ENCODE measurements at regions not wholly inside any gene's neighbourhood (a gene's known extent, or its start where the extent isn't known, plus 50 kb on each side); places are given as distances from the start of the nearest gene placed in this dataset.

DNA sequence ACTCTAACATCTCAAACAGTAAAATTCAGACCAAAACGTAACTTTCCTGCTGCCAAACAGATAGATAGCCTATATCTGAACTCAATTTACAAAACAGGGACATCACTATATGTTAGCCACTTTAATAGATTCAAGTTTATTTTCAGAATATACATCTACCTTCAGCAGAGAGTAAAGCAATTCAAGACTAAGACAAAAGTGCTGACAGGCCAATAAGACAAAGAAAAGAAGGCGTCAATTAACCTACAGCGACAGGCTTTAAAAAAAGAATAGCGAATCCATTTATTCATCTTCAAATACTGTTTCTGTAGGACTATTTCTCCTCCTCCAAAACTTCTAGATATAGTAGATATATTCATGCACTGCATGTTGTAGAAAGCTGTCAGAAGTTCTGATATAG is 333.0 kb downstream of the GRB14 start:
- DNase-seq: no peak

DNA sequence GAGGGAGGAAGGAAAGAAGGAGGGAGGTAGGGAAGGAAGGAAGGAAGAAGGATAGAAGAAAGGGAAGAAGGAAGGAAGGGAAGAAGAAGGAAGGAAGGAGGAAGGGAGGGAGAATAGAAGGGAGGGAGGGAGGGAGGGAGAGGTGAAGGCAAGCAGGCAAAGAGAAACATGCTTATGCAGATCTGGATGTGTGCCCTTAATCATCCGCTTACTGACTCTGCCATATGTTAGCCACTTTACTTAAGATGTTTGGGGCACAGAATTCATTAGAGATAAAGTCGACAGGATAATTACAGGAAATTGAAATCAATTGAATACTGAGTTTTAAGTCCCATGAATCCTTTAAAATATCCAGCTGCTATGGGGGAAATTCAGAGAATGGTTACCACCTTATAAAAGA is 334.2 kb downstream of the GRB14 start:
- no peak for DNase-seq

DNA sequence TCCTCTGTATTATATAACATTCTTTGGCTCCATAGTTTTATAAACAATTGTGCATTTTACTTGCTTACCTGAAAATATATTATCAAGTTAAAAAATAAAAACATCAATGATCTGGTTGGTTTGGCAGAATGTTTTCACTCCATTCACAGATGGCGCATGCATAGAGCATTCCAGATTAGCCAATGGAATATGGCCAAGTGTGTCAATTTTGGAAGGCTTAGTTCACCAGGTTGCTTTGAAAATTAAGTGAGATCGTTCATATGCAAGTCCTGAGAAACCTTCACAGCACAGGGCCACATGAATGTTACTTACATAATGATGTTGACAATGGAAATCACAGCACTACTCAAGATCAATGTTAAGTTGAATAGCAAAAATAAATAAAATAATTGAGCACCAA is 335.7 kb downstream of the GRB14 start:
- DNase-seq: no peak

DNA sequence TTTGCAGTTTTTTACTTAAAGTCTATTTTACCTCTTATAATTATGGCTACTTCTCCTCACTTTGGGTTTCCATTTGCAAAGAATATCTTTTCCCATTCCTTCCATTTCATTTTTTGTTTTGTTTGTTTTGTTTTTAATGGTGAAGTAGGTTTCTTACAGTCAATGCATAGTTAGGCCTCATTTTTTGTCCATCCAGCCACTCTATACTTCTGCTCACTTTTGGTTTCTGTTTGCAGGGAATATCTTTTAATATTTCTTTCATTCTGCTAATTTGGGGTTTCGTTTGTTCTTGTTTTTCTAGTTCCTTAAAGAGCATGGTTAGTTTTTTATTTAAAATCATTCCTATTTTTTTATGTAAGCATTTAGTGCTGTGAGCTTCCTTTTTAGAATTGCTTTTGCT is 339.4 kb downstream of the GRB14 start:
- no peak for DNase-seq

DNA sequence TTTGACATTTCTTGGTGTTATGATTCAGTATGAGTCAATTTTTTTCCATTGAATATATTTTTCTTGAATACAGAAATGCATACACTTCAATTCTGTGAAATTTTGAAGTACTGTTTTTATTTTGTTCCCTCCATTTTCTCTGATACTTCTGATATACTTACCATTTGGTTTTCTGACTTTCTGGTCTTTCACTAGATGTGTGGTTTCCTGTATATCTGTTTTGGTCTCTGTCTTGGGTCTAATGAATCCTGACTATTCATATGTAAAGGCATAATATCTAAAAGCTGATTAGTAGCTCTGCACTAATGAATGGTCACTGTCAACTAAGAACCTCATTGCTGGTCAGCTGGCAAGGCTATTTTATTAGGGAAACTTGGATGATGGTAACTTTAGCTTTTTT is 345.6 kb downstream of the GRB14 start:
- DNase-seq: no peak

DNA sequence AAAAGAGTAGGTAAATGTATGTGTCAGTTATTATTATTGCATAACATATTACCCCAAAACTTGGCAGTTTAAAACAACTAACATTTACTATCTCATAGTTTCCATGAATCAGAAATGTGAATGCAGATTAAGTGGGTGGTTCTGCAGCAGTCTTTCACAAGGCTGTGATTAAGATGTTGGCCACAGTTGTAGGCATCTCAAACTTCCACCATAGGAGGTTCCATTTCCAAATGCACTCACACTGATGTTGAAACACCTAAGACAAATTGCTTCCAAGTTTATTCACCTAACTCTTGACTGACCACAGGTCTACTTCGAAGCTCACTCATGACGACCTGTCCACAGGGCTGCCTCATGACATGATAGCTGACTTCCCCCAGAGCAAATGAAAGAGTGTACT is 360.8 kb downstream of the GRB14 start:
- DNase-seq: no peak

DNA sequence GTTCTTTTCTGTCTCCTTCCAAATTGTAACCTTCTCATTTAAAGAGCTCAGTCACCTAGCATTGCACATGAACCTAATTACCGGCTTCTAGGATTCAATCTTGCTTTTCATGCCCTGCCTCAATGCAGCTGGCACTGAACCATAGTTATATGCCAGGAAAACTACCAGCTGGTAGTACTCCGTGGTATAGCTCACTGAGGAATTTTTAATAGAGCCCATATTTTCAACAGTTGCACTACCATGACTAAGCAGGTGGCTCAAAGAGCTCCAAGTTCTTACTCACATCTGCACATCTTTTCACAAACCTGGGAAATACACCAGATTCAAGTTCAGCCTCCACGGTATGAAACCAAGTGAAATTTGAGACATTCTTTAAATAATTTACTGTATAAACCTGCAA is 363.5 kb downstream of the GRB14 start:
- no peak for DNase-seq

DNA sequence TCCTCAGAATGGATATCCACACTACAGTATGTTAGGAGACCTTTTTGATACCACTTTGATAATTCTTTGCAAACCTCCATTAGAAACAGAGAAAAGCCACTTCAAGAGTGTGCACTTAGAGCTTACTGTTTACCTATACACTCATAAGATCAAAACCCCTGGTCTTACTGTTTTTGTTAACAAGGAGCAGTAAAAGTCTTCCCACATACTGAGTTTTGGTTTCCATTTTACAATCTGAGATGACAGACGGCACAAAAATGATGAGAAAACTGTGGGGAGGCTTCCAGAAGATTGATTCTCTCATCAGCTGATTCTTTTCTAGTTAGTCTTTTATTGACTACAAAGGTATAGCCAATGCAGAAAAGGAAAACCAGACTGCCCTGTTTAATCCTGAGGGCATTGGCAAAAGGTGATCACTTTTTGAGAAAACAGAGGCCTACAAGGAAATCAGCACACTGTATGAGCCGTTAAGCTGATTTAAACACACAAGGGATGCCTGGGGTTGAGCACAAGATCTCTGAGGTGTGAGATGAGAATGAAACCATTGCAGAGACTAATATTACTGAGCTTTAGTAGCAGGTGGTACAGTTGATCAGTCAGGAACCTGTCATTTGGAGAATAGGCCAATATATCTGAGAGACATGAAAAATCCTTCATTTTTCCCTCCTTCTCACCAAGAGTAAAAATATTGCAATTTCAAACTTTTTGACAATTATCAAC is 368.6 kb downstream of the GRB14 start:
- no peak for DNase-seq

DNA sequence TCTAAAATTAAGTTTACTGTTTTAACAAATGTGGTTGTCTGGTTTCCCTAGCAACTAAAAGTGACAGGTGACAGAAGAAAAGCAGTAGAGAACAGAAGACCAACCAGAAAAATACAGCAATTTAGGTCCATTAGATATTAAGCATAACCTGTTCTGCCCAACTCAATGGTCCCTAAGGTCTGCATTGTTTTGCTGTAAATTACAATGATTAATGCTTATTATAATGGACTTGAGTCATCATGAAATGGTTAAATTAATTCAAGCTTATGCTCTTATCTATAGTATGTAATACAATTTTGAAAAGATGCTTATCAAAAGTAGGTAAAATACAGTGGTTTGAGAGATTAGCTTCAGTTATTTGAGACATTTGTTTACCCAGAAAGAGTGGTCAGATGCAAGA is 378.0 kb downstream of the GRB14 start:
- DNase-seq: no peak

DNA sequence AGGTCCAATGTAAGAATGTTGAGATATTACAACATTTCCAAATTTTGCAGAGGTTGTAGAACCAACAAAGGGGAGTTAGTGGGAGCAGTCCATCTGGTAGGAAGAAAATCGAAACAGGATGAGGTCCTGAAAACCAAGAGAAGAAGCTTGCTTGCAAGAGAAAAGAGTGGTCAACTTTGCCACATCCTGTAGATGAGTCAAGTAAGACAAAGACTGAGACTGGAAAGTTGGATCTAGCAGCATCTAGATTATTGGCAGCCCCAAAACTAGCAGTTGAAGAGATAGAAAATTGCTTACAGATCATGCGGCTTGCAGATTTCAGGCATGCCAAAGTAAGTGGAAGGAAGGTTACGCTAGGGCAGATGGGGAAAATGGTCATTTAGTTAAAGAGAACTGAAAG is 378.9 kb downstream of the GRB14 start:
- DNase-seq: no peak

DNA sequence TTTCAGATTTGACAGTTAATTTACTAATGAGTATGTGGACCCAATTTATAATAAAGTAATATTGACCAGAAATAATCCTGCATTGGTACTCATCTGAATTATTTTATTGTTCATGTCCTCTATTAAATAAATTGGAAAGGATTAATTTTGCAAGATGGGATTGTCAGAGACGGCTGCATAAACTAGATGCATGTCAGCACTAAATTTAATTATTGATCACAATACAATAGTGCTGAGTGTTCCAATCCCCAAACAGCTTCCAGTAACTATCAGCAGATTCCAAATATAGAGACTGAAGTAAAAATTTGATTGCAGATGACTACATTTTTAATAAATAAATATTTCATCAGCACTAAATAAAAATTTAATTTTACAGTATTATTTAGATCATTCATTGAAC is 387.2 kb downstream of the GRB14 start:
- no peak for DNase-seq

DNA sequence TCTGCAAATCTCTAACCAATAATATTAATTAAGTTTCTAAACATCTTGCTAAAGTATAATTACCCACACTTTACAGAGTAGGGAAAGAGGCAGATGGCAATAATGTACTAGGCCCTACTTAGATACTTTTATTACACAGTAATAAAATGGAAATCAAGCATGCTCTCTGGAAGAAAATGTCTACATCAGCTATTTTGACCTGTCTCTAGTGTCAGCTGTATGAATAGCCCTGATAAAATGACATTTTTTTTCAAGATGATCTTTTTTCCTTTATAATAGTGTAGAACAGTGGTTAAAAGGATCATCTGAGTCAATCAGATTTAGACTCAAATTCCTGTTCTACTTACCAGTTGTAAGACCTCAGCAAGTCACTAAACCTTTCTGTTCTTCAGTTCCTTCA is 397.3 kb downstream of the GRB14 start:
- no peak for DNase-seq

DNA sequence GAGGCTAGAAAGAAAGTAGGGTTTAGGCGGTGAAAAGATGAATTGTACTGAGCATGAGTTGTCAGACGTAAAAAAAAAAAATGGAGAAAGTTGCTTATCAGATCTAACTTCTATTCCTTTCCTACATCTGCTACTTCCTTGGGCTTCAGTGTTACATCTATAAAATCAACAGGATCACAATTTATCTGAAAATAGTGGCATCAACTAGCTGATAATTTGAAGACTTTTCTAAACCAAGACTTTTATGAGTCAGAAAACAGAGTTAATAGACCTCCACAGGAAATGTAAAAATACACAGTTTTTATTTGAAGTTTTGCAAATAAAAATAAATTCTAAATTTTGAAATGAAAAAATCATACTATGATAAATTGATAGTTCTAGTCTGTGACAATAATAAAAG is 399.8 kb downstream of the GRB14 start:
- DNase-seq: no peak

DNA sequence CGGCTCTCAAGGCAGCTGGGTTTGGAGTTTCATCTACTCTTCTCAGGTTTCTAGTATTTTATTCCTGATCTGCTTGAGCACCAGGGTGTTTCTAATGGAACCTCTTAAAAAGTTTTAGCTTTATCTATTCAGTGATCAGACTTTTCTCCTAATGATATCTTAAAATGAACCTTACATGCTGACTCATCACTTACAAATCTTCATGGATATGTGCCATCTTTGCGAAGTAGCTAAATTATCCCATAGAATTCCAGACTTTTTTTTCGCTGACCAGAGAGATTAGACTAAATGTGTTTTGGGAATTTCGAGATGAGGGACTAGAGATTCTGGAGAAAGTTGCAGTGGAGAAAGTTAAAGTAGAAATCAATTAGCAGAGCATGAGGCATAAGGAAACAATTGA is 401.0 kb downstream of the GRB14 start:
- no peak for DNase-seq

DNA sequence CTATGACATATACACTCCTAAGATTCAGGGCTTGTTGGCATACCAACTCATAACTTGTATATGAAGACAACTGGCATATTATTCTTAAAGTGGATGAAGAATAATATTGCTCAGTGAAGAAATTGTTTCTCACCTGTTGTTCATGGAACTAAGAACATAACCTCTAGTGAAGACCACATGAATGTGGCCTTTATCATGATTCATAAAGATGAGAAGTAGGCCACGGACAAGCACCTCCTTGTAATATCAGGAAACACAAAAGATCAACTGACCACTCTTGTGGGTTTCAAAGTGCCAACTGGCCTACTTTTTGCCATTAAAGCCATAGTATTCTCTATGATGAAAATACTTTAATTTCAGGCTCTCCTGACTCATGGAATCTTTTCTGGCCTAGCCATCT is 407.4 kb downstream of the GRB14 start:
- no peak for DNase-seq

DNA sequence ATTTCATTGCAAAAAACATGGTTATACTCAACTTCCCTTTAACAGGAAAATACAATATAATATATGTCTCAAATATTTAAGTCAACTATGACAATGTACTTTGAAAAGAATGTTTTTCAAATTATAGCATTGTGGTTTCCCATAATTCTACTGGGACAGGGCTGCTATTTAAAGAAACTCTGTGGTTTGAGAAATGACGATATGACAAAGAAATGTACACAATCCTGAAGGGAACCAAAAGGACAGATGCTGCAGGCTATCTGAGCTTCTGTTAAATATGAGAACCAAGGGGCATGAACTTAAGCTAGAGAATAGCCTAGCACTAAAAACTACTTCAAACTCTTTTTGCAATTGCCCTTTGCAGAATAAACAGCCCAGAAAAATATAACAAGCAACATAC is 415.9 kb downstream of the GRB14 start:
- no peak for DNase-seq

DNA sequence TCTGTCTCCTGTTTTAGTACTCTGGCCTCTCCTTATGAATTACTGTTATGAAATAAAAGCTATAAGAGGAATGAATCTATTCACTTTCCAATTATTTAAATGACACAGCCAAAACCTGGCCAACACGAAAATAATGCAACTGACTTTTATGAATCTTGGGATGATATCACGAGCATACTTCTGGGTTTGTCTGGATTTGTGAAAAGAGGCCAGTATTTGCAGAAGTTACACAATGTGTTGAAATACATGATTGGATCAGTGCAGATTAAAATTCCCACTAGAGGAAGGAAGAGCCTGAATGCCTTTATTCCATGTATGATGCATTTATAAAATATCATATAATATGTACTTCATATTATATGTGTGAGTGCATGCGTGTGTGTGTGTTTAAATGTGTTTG is 418.2 kb downstream of the GRB14 start:
- no peak for DNase-seq

DNA sequence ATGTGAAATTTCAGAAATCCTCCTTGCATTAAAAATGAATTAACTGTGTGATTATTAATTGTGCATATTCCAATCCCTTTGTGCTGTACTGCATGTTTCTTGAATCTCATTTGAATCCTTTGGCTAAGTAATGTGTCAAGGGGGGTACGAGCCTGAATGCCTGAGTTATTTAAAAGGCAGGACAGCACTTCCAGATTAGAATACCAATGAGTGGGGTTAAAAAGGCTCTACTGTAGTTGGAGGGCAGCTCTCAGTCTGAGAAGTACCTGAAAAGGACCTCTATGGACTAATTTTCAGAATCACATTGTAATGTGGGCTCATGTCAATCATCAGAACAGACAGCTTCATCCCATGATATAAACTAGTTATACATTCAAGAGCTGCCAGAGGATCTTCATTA is 423.0 kb downstream of the GRB14 start:
- no peak for DNase-seq

DNA sequence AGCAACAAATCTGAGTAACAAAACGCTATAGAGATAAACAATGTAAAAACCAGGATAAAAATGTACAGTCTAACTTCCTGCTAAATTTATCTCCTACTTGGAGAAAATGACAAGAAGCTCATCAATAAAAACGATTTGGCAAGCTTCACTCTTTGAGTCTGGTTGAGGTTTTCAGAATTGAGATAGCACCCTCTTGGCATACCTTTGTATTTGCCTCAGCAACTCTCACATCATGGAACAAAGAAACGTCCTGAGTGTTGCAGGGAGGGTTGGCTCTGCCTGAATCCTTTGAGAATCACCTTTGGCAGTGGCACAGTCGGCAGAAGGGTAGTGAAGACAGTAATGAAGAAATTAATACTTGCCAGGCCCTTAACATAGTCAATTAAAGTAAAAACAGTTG is 430.6 kb downstream of the GRB14 start:
- no peak for DNase-seq

DNA sequence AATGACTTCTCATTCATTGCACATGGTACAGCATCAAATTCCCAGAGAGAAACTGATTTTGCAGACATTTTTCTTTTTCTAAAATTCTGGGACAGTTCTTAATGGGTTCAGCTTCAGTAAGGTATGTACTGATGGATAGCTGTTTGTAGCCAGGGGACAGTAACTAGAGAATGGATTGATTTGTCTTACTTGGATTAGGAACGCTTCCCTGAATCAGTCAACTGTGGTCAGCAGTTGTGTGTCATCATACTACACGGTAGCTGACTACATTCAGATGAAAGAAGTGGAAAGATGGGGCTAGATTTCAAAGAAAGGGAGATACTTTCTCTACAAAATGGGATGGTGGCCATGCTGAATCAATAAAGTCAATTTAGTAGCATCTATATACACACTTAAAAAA is 431.4 kb downstream of the GRB14 start:
- DNase-seq: no peak

DNA sequence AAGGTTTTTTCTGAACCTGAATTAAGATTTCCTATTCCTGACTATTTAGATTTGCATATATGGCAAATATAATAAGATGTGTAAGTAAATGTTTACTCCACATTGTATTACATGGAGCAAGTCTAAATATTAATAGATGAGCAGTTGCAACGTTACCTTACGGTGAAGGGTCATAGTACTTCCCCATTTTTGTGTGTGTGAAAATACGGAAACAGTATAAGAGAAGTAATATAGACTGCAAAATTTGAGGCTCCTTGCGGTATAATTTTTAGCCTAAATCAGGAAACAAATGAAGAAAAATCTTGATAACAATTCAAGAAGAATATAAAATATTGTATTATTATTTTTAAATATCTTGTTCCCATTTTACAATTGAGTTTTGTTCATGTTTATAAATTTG is 434.2 kb downstream of the GRB14 start:
- no peak for DNase-seq

DNA sequence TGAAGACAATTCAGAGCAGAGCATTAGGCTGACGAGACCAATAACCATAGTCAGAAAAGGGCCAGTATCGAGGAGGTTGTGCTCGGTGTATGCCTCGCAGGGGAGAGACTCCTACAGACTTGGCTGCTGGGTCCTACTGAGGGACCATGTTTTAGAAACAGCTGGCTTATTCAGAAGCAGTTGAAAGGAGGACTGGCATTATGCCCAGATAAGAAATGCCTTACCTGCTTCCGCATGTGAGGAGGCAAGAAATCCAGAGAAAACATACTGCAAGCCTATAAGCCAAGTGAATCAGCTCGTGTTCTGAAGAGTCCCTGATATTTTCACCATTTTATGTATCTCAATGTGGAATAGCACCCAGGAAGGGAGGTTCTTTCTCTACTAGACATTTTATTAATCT is 434.7 kb downstream of the GRB14 start:
- no peak for DNase-seq

DNA sequence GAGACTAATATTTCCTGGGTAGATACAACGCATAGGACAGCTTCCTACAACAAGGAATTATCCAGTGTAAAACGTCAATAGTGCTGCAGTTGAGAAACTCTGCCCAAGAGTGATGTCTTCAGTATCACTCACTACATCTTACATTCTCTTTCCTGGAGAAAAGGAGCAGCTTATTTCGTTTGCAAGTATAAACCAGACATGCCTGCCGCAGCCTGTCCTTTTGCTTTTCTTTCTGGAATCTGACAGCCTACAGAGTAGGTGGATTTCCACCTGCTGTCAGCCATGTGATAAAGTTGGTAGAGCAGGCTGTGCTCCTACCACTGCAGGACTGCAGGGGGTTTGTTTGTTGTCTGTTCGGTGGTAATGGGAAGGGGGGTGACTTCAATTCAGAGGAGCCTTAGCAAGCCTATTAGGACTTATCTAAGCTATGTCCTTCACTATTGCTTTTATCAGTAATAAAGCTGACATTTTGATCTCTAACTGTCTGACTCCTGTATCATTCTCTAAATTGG is 439.1 kb downstream of the GRB14 start:
- no peak for DNase-seq

DNA sequence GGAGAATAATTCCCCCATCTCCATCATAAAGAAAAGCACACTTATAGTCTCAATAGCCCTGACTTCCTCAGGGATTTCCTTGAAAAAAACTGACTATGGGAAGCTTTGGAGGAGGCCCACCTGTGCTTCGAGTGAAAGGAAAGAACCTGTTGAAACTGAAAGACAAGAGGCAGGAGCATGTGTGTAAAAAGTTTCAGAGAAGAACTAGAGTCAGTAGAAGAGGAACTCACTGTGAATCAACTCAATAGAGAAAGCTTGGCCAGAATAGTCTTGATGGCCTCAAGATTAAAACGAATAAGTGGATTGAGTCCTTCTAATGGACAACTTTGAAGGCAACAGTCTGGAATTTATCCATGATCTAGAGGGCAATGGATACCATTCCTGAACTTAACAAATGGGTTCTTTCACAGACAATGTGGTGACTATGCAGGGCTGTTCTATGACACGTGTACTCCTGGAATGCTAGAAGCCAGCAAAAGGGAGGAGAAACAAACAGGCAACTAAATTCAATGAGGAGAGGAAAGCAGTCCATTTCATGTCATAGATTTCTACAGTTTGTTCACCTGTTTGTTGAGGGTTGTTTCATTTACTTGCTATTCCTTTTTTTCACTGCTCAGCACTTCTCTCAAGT is 442.3 kb downstream of the GRB14 start:
- DNase-seq: no peak

DNA sequence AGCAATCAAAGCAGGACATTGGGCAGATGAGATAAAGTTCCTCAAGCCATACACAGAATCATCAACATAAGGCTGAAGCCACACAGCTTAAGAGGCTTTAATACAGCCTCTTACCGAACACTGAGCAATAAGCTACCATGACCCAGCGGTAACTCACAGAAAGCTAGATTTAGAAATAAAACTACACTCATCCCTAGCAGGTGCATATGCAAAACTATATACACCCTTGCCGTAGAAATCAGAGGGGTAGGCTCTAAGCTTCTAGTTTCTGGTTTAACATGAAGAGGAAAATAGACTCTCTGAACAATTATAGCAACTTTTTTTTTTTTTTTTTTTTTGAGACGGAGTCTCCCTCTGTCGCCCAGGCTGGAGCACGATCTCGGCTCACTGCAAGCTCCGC is 428.8 kb upstream of the FIGN start:
- no peak for DNase-seq
